GM19455 (cell line): ENCODE measurements at regions not wholly inside any gene's neighbourhood (a gene's known extent, or its start where the extent isn't known, plus 50 kb on each side); places are given as distances from the start of the nearest gene placed in this dataset.
A peak's percentile ranks its signal among the peaks of the same experiment; 100 is the strongest.
"Not testable (repeated sequence)": the region's sequence is repeated elsewhere in the genome, so short reads cannot be mapped to it uniquely, and the experiment has no call there.

Source experiments
- ATAC-seq: cut with Tn5 transposase; IDR thresholded peaks from one replicate; pipeline ENCODE4 v1.9.1; 2021; ENCODE audit not compliant: unreplicated experiment

GRCh38 chrX:134045372-134045771, 60.0 kb upstream of the GPC3 start:
- ATAC-seq, result not testable (repeated sequence)

GRCh38 chrX:134067107-134067506, 81.7 kb upstream of the GPC3 start:
- ATAC-seq, result not testable (repeated sequence)

GRCh38 chrX:134071899-134072298, 86.5 kb upstream of the GPC3 start:
- ATAC-seq, result not testable (repeated sequence)

GRCh38 chrX:134073341-134073740, 87.9 kb upstream of the GPC3 start:
- no peak for ATAC-seq

GRCh38 chrX:134074151-134074550, 88.8 kb upstream of the GPC3 start:
- no peak for ATAC-seq

- no peak for ATAC-seq
These were observed 90.7 kb upstream of the GPC3 start for GRCh38 chrX:134075894-134076718.

GRCh38 chrX:134095366-134095765, 110.0 kb upstream of the GPC3 start:
- no peak for ATAC-seq

GRCh38 chrX:134101636-134102035, 116.2 kb upstream of the GPC3 start:
- ATAC-seq, result no peak

- ATAC-seq, result no peak
These were observed 121.7 kb upstream of the CCDC160 start for GRCh38 chrX:134115270-134115669.

- ATAC-seq, result no peak
These were observed 99.6 kb upstream of the CCDC160 start for GRCh38 chrX:134137341-134137740.

- ATAC-seq, result no peak
These were observed 97.9 kb upstream of the CCDC160 start for GRCh38 chrX:134139090-134139489.

GRCh38 chrX:134144231-134144630, 92.8 kb upstream of the CCDC160 start:
- ATAC-seq, result peak; percentile 63

GRCh38 chrX:134146493-134146892, 90.5 kb upstream of the CCDC160 start:
- ATAC-seq, result no peak

- ATAC-seq, result no peak
These were observed 88.8 kb upstream of the CCDC160 start for GRCh38 chrX:134148172-134148692.

GRCh38 chrX:134158821-134159512, 78.0 kb upstream of the CCDC160 start:
- no peak for ATAC-seq

- ATAC-seq, result peak; percentile 73
These were observed 75.8 kb upstream of the CCDC160 start for GRCh38 chrX:134161162-134161561.

GRCh38 chrX:134162032-134162431, 75.0 kb upstream of the CCDC160 start:
- no peak for ATAC-seq

GRCh38 chrX:134163836-134164235, 73.1 kb upstream of the CCDC160 start:
- no peak for ATAC-seq

- ATAC-seq, result no peak
These were observed 69.3 kb upstream of the CCDC160 start for GRCh38 chrX:134167591-134168203.

GRCh38 chrX:134171661-134172587, 65.1 kb upstream of the CCDC160 start:
- peak; percentile 35 for ATAC-seq
